ENCODE measurements at regions not wholly inside any gene's neighbourhood (a gene's known extent, or its start where the extent isn't known, plus 50 kb on each side); places are given as distances from the start of the nearest gene placed in this dataset.

DNA sequence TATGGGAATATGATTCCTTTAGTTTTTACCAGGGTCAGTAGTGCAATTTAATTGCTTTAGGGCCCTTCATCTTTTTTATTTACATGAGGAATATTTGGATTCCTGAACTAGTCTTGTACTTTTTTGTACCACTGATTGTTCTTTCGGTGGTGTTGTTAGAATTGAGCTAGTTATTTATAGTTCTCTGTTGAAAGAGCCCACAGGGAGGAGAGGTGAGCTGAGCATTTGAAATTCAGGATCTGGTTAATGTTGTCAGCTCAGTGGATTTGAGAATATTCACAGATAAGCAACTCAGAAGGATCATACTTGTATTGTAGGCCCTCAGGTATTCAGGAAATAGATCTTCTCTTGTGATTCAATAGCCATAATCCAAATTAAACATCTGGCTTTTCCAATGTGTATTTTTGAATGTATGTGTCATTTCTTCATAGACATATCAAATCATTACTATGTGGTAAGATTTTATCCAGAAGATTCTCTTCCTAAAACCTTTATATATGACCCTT, 613.2 kb downstream of the ISL1 start:
- TF ChIP-seq, protein P1, sequence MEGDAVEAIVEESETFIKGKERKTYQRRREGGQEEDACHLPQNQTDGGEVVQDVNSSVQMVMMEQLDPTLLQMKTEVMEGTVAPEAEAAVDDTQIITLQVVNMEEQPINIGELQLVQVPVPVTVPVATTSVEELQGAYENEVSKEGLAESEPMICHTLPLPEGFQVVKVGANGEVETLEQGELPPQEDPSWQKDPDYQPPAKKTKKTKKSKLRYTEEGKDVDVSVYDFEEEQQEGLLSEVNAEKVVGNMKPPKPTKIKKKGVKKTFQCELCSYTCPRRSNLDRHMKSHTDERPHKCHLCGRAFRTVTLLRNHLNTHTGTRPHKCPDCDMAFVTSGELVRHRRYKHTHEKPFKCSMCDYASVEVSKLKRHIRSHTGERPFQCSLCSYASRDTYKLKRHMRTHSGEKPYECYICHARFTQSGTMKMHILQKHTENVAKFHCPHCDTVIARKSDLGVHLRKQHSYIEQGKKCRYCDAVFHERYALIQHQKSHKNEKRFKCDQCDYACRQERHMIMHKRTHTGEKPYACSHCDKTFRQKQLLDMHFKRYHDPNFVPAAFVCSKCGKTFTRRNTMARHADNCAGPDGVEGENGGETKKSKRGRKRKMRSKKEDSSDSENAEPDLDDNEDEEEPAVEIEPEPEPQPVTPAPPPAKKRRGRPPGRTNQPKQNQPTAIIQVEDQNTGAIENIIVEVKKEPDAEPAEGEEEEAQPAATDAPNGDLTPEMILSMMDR (IDR thresholded peaks at IDR 0.05 in 8 of 11, conservative IDR thresholded peaks at IDR 0.05 in 3 of 11), result no peak
- TF ChIP-seq POLR2A (IDR thresholded peaks at IDR 0.05) (no peak), POLR2AphosphoS5 (IDR thresholded peaks at IDR 0.05) (no peak)
